WERI-Rb-1 (cell line): ENCODE measurements at regions not wholly inside any gene's neighbourhood (a gene's known extent, or its start where the extent isn't known, plus 50 kb on each side); places are given as distances from the start of the nearest gene placed in this dataset.

Experiments used
- DNase-seq: peaks from one replicate; pipeline ENCODE4 v3.0.0-alpha.2; 2020
- H3K27ac ChIP-seq: fragments of 250-450 bp; sonication (Bioruptor Pico); 2 replicates; pipeline ENCODE4 v1.5.1; 2020; ENCODE audit warnings: mild to moderate bottlenecking, moderate library complexity
- H3K27me3 ChIP-seq: fragments of 250-450 bp; sonication (Bioruptor Pico); 2 replicates; pipeline ENCODE4 v1.5.1; 2021; ENCODE audit warnings: mild to moderate bottlenecking, low read depth, moderate library complexity; ENCODE audit not compliant: insufficient read depth, severe bottlenecking
- H3K36me3 ChIP-seq: fragments of 250-450 bp; sonication (Bioruptor Pico); 2 replicates; pipeline ENCODE4 v1.5.1; 2020; ENCODE audit warnings: mild to moderate bottlenecking, moderate library complexity
- H3K4me3 ChIP-seq: 2 replicates; pipeline ENCODE4 v1.5.1; 2011; ENCODE audit warnings: low read depth, mild to moderate bottlenecking, control low read depth, low read length
- H3K9me3 ChIP-seq: fragments of 250-450 bp; sonication (Bioruptor Pico); 2 replicates; pipeline ENCODE4 v1.5.1; 2021; ENCODE audit warnings: mild to moderate bottlenecking, moderate library complexity; ENCODE audit not compliant: severe bottlenecking
- TF ChIP-seq, protein P1 (sequence below): IDR thresholded peaks from 2 replicates; pipeline ENCODE4 v1.5.1; 2011; ENCODE audit warnings: low read depth, mild to moderate bottlenecking, control low read depth, inconsistent platforms, low read length

DNA sequence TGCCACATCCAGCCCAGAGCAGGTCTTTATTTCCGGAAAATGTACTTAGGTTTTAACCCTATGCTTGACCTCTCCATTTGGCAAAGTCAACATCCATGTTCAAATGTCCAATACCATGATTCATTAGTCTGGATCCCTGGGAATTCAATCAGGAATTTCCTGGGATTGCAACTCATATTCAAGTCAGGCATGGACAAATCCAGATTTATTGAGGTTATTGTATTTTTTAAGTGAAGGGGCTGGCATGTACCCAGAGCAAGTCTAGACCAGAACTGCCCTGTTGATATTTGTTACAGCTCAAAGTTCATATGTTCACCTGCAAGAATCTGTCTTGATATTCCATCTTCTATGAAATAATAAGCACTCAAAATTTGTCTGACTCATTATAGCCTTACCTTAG lies 521.1 kb downstream of the ADGRL2 start:
- Histone ChIP-seq H3K36me3 (no peaks in the 10 kb centered on the region), H3K4me3 (no peak overlapping the region), H3K9me3 (no peaks in the 10 kb centered on the region), H3K27me3 (no peaks in the 10 kb centered on the region), H3K27ac (no peak overlapping the region)
- DNase-seq: no peak
- TF ChIP-seq, protein P1, sequence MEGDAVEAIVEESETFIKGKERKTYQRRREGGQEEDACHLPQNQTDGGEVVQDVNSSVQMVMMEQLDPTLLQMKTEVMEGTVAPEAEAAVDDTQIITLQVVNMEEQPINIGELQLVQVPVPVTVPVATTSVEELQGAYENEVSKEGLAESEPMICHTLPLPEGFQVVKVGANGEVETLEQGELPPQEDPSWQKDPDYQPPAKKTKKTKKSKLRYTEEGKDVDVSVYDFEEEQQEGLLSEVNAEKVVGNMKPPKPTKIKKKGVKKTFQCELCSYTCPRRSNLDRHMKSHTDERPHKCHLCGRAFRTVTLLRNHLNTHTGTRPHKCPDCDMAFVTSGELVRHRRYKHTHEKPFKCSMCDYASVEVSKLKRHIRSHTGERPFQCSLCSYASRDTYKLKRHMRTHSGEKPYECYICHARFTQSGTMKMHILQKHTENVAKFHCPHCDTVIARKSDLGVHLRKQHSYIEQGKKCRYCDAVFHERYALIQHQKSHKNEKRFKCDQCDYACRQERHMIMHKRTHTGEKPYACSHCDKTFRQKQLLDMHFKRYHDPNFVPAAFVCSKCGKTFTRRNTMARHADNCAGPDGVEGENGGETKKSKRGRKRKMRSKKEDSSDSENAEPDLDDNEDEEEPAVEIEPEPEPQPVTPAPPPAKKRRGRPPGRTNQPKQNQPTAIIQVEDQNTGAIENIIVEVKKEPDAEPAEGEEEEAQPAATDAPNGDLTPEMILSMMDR: no peak

DNA sequence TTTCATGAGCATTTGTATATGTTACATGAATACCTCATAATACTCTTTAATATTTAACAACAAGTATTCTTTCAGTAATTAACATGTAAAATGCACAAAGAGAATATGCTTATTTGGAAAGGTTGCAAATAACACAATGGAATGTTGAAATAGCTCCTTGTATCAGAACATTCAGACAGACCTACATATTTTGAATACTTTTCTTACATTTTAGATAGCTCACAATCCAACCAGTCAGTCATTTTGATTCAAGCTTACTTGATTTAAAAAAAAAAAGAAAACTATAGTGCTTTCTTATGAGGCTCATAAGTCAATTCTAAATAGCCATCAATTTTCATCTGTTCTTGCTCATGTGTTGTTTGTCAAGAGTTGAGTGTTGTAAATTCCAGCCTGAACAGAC lies 518.8 kb downstream of the ADGRL2 start:
- Histone ChIP-seq H3K27ac (no peak overlapping the region), H3K36me3 (no peaks in the 10 kb centered on the region), H3K27me3 (no peaks in the 10 kb centered on the region), H3K4me3 (no peak overlapping the region), H3K9me3 (no peaks in the 10 kb centered on the region)
- TF ChIP-seq, protein P1: no peak
- DNase-seq: no peak

DNA sequence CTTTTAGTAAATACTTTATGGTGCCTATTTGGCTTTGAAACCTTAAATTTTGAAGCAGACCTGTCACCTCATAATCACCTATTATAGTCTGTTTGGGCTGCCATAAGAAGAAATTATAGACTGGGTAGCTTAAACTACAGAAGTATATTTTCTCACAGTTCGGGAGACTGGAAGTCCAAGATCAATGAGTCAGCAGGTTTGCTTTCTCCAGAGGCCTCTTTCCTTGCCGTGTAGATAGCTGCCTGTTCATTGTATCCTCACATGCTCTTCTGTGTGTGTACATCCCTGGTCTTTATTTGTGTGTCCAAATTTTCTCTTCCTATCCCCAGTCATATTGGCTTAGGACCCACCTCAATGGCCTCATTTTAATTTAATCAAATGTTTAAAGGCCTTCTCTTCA lies 518.2 kb downstream of the ADGRL2 start:
- no peak overlapping the region for H3K4me3 ChIP-seq
- H3K27me3 ChIP-seq: no peaks in the 10 kb centered on the region
- no peaks in the 10 kb centered on the region for H3K36me3 ChIP-seq
- no peaks in the 10 kb centered on the region for H3K9me3 ChIP-seq
- TF ChIP-seq, protein P1: no peak
- H3K27ac ChIP-seq: no peak overlapping the region
- no peak for DNase-seq

DNA sequence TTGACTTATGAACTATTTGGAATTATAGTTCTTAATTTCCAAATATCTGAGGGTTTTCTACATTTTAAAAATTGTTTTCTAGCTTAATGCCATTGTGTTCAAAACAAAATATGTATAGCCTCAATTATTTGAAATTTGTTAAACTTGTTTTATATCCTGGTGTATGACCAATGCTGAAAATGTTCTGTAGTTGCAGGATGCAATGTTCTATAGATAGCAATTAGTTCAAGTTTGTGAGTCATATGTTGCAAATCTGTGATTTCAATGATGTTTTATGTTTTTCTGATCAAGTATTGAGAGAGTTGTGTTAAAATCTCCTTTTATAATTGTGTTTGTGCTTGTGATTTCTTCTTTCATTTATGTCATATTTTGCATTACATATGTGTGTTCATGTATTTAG lies 517.5 kb downstream of the ADGRL2 start:
- H3K36me3 ChIP-seq: no peaks in the 10 kb centered on the region
- TF ChIP-seq, protein P1: no peak
- no peak overlapping the region for H3K4me3 ChIP-seq
- H3K27ac ChIP-seq: no peak overlapping the region
- DNase-seq: no peak
- H3K9me3 ChIP-seq: no peaks in the 10 kb centered on the region
- no peaks in the 10 kb centered on the region for H3K27me3 ChIP-seq

DNA sequence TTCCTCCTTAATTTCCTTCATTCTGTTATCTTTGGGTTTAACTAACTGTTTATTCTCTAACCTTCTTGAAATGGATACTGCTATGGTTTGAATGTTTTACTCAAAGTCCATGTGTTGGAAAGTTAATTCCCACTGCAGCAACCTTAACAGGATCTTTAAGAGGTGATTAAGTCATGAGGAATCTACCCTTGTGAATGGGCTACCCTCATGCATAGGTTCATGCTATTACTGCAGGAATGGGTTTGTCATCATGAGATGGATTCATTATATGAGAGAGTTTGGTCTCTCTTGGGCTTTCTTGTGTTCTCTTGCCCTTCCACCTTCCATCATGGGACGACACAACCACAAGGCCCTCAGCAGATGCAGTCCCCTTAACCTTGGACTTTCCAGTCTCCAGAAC lies 516.9 kb downstream of the ADGRL2 start:
- no peaks in the 10 kb centered on the region for H3K27me3 ChIP-seq
- DNase-seq: no peak
- H3K9me3 ChIP-seq: no peaks in the 10 kb centered on the region
- H3K27ac ChIP-seq: no peak overlapping the region
- H3K36me3 ChIP-seq: no peaks in the 10 kb centered on the region
- H3K4me3 ChIP-seq: no peak overlapping the region
- TF ChIP-seq, protein P1: no peak

DNA sequence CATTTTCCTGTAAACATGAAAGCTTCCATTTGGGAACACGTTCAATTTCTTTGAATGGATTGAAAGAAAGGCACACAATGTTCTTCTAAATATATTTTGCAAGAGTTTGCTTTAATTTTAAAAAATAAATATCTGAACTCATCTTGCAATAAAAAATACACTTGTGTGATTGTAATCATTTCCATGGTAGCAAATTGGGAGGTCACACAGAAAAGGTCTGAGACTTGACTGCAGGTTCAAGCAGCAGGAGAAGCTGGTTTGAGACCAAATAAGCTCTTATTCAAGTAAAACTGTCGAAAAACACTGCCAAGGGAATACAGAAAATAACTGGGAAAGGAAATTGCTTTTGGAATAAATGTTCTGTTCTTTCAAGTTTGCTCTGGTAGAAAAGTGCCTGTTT lies 498.9 kb downstream of the ADGRL2 start:
- Histone ChIP-seq H3K27ac (no peak overlapping the region), H3K9me3 (no peaks in the 10 kb centered on the region), H3K36me3 (no peaks in the 10 kb centered on the region), H3K27me3 (no peaks in the 10 kb centered on the region), H3K4me3 (no peak overlapping the region)
- no peak for DNase-seq
- TF ChIP-seq, protein P1: no peak
